Neural progenitor cell (in vitro differentiated cells): ENCODE measurements at regions not wholly inside any gene's neighbourhood (a gene's known extent, or its start where the extent isn't known, plus 50 kb on each side); places are given as distances from the start of the nearest gene placed in this dataset.

Source experiments
- CTCF ChIP-seq: fragments of 200-600 bp; sonication (generic); IDR thresholded peaks from 2 replicates; pipeline ENCODE4 v1.5.1; 2017; ENCODE audit warnings: antibody characterized with exemption, mild to moderate bottlenecking
- EZH2 ChIP-seq: fragments of 200-600 bp; sonication (generic); IDR thresholded peaks from 2 replicates; pipeline ENCODE4 v1.6.1; 2017; ENCODE audit warnings: antibody characterized with exemption, mild to moderate bottlenecking, moderate library complexity
- EZH2phosphoT487 ChIP-seq: fragments of 200-600 bp; sonication (generic); IDR thresholded peaks from 2 replicates; pipeline ENCODE4 v1.6.1; 2017; ENCODE audit warnings: antibody characterized with exemption

DNA sequence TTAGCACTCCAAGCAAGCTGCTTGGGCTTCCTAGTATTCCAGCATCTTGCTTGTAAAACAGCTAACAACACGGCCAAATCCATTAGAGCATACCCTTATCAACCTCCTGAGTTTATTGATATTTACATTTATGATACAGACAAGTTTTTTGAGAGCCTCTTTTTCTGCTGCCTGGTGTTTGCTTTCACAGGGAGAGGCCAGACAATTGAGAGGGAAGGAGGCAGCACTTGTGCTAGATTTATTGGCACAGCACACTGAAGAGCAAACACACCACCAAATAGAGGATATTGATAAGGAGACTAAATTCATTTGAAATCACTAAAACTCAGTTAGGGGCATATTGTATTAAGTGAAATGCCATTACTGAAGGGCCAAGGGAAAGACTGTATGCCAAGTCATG is 1142.3 kb upstream of the FANCL start:
- TF ChIP-seq CTCF: no peak
- no peak for TF ChIP-seq EZH2
- TF ChIP-seq EZH2phosphoT487: no peak
